Left renal cortex interstitium (tissue), 4 donors: ENCODE measurements at regions not wholly inside any gene's neighbourhood (a gene's known extent, or its start where the extent isn't known, plus 50 kb on each side); places are given as distances from the start of the nearest gene placed in this dataset.

ENCODE experiments used
- DNase-seq, 4 donors: peaks; one replicate each; pipeline ENCODE4 v3.0.0-alpha.2; 2013; ENCODE audit warnings: low read depth in 4 of 4, low spot score in 2 of 4, missing footprints in 1 of 4

DNA sequence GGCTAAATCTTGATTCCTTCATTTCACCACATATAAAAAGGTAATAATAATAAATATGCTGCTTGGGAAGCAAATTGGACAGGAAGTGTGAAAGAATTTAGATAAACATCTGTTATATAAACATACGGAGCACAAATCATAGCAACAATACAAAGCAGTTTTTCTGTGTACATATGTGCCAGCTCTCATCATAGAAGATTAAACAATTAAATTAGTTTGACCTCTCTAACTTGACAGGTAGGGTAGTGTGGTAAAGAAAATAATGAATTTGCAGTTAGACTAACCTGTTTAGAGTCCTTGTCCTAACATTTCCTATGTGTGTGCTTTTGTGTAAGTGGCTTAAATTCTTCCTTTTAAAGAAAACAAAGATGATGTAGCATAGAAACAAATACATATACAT is 995.7 kb upstream of the TENM4 start:
- no peak for DNase-seq

DNA sequence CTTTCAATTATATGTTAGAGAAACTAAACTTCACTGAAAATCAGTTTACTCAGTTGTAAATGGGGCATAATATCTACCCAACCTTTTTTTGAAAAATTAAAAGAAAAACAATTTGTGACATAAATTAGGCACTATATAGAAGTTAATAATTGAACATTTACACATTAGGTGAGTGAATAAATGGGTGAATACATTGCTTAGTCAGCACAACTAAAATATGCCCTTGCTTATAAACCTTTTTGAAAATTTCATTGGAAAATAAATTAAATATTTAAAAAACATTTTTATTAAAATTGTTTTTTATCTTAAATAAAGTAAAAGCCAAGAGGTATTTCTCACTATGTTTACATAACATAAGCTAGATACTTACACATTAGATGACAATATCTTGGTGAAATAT is 994.5 kb upstream of the TENM4 start:
- no peak for DNase-seq

DNA sequence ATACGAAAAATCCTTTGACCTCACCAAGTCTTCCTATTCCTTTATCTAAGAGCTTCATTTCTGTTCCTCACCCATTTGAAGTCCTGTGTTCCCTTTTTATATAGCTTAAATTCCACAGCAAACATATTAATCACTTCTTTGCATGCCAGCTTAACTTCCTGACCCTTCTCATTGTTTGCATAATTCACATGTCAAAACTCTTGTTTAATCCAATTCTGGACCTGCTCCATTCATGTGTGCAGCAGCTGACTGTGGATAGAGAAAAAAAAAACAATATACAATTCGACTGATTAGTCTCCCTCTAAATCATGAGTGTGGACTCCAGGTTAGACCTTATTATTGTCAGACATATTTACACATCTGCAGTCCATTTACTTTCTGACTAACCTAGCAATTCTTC is 991.2 kb upstream of the TENM4 start:
- no peak for DNase-seq

DNA sequence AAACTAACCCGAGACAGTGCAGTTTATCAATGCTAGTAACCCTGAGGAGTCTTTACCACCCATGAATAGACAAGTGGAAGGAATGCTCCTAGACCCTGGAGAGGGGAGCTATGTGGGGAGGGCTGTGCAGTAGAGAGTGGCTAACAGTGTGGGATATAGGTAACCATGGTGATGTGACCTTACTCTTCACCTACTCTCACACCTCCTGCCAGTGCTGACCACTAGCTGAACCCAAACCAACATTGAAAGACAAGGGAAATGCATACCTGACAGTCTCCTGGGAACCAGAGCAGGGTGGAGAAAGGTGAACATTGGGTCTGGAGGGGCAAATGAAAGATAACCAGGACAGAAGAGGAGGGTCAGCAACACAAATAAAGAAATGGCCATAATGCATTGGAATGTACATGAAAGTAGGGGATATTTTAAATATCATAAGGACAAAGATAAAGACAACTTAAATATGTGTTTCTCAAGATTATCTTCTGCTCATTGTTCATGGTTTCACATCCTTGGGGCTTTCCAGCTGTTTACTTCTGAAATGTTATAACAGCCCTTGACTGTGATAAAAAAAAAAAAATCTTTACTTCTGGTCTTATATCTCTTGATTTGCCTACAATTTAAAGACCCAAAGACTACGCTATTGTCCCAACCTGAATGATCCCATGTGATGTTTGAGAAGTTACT is 983.3 kb upstream of the TENM4 start:
- DNase-seq: no peak

- no peak for DNase-seq
These were observed 979.5 kb upstream of the TENM4 start for GRCh38 chr11:80420374-80420773.

DNA sequence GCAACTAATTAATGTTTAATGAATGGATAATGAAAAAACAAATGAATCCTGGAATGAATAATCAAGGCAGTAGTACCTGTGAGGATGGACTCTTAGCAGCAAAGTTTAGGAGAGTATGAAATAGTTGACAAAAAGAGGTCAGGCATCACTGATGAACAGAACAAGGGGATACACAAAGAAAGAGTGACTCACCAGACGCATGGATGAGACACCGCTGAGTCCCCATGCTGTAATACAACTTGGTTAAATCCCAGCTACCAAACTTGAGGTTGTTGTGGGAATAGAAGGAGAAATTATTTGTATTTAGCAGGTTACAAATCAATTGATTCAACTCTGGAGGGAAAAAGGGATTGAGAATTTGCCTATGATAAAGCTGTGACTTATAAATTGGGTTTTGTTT is 976.9 kb upstream of the TENM4 start:
- DNase-seq: no peak

GRCh38 chr11:80415580-80415979 is 974.8 kb upstream of the TENM4 start:
- no peak for DNase-seq

DNA sequence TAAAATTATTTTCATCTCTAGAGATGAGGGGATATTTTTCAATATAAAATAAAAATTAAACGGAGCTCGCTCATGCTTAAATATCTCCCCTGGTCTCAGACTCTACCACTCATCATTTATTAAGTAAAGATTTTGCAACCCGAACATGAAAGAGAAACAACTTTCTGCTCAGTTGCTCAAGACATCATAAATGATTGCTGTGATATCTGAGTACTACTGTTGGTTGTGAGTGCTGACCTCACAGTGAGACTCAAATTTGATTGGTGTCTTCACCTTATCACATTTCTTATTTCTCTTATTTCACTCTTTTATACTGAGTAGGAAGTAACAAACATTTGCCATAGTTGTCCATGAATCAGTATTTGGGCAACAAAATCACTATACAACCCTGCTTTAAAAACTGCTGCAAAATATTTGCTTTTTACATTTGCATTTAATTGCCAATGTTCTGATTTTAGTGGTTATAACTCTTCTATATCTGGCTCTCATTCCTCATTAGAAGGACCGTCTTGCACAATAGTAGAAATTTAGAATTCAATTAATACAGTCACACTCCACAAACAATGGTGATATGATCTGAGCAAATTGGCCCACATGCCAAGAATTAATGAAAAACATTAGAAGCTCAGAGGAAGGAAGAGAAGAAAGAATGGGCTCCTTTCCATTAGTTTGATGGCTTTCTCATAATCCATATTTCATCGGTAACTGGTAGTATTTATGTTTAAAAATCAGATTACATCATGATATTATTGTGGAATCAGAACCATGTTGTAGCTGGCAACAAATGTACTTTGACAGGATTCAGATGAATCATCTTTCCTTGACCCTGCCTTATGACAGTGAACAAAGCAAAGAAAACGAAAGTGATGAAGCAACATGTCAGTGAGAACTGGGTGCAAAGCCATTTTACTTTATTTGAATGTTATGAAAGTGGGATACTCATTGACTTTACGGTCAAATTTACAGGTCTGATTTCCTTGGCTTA is 973.6 kb upstream of the TENM4 start:
- no peak for DNase-seq

DNA sequence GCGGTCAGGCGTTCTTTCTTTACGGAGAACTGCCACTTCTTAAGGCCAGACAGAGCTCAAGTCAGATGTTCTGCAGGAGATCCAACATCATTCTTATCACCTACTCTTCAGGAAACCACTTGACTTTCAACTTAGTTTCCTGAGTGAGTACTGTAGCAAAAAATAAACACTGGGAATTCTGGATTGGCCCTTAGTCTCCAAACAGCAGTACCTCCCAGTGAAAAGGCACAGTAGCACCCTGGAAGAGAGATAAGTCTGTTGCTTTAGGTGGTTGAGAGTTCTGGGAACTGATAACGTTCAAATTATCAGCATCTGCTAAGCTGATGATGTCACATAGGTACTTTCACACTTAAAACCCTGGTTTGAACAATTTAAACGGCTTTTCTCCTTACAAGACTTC is 971.8 kb upstream of the TENM4 start:
- no peak for DNase-seq

- no peak for DNase-seq
These were observed 952.4 kb upstream of the TENM4 start for GRCh38 chr11:80393210-80393609.

DNA sequence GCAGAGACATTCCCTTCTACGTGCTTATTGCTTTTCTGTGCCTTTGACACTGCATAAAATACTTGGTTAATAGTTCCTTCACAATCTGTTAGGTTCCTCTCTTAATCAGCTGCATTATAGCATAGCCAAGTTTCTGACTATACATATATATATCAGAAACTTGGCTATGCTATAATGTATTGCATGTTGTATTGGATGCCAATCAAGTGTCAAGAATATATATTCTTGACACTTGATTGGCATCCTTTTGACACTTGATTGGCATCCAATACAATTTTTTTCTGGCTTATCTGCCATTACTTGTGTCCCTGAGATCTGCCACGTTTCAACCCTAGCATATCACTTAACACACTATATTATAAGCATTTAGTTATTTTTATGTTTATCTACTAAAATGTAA is 949.7 kb upstream of the TENM4 start:
- DNase-seq: no peak

DNA sequence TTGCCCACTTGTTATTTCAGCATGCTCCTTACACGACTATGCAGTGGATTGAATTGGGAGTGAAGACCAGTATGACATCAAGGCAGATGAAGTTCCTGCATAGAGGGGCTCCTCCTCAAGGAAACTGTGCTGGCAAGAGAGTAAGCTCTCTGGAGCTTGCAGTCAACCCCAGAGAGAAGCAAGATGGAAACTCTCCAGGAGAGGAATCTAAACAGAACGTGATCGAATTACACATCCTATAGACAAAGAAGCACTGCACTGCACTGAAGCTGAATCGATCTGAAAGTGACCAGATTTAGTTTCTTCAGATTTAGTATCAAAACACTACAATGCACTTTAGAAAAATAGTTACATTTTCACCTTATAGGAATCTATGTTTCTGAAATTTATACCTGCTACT is 947.7 kb upstream of the TENM4 start:
- no peak for DNase-seq

DNA sequence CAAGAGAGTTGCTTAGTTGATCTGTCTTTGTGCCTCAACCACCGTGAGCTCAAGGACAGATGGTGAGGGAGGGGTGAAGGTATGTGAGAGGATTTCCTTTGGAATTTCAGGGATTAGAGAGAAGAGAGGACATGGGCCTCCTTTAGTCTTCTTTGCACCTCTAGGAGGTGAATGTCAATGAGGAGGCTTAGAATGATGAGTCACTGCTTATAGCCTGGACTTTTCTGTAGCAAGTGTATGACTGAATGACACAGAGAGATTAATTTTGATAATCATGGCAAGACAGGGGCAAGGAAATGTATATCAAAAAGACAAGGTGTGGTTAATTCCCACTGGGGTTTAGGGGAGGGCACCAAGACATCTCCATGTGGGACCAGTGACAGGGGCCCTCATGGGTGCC is 947.3 kb upstream of the TENM4 start:
- DNase-seq: no peak

- DNase-seq: no peak
These were observed 942.8 kb upstream of the TENM4 start for GRCh38 chr11:80383655-80384054.

DNA sequence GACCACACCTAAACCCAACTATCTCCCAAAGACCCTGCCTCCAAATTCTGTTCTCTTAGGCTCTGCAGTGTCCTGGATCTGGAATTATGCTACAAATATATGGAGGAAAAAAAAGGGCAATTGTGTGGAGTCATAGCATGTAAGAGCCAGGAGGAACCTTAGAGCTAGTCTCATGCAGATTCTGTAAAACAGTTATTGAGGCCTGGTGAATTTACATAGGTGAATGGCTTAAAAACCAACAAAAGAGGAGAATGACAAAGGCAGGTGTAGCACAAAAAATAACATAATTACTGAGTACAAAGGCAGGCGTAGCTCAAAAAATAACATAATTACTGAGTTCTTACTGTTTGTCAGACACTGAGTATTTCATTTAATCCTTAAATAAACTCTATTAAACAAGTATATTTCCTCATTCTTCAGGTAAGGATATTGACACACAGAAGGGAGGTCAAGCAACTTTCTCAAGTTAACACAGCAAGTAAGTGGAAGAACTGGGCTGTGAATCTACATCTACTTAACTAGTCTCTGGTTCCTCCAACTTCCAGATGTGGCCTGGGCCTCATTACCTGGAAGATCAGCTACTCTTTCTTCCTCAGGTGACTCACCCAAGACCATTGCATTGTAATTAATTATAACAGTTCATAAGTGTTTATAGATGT is 938.9 kb upstream of the TENM4 start:
- no peak for DNase-seq

DNA sequence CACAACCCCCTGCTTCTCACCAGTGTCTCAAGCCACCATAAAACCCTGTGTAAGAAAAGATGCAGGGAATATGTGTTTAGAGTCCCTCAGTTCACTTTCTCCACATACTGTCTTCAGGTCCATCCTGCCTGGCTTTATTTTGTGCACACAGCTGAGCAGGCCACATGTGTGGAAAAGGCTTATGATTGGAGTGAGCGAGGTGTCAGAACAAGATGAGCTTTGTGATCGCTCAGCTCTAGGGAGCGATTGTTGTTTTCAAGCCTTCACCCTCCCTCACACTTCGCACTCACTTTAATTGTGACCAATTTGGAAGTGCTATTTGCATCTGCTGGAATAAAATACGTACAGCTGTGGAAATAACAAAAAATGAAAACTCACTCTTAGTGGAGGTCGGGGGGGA is 931.1 kb upstream of the TENM4 start:
- DNase-seq: no peak

DNA sequence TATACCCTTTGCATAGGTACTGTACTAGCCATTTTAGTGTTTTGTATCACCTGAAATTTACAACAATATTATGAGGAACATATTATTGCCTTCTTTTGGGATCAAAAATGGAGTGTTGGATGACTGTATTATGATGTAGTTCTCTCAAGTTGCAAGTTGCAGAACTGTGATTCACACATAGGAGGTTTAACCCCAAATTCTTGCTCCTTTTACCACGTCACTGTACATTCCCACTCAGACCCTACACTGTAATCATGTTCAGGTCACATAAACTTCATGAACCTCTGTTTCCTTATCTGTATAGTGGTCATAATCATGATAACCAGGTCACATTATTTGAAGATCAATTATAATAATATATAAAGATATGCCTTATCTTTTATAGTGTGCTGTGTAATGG is 925.1 kb upstream of the TENM4 start:
- DNase-seq: no peak

GRCh38 chr11:80365076-80365725 is 924.4 kb upstream of the TENM4 start:
- DNase-seq: no peak

GRCh38 chr11:80362563-80363340 is 921.9 kb upstream of the TENM4 start:
- DNase-seq: no peak

GRCh38 chr11:80355251-80355650 is 914.4 kb upstream of the TENM4 start:
- DNase-seq: no peak
